ENCODE measurements at regions not wholly inside any gene's neighbourhood (a gene's known extent, or its start where the extent isn't known, plus 50 kb on each side); places are given as distances from the start of the nearest gene placed in this dataset.

DNA sequence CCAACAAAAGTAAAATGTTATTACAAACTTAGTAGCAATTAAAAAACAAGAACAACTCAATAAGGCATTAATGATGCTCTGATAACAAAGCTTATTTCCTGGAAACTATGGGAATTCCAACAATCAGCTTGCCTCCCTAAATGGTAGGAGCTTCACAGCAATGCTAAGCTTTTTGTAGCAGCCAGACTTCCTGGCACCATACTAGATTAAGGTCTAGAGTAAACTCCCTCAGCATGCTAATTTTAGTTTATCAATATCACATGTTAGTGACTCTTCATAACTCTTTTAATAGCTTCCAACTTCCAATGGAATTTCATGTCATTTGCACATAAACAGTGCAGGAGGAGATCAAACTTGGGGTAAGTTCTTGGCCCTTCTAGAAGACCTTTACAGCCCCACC, 782.0 kb downstream of the MCTP2 start (continued):
- TF ChIP-seq STAG1 (CRISPR knock-in tag; IDR thresholded peaks at IDR 0.05), result no peak

GRCh38 chr15:95016511-95017229, 785.3 kb downstream of the MCTP2 start:
- no peak for ATAC-seq
- Histone ChIP-seq H3K4me2 (ENCODE audit: low read depth, low read length) (no peak overlapping the region), H3K9me3 (ENCODE audit: low read length) (peaks cover 79% of the 10 kb centered on the region), H2AFZ (ENCODE audit: low read length) (no peak overlapping the region), H3K4me1 (ENCODE audit: insufficient read depth, low read length) (no peaks in the 10 kb centered on the region), H4K20me1 (ENCODE audit: insufficient read depth, low read length) (no peaks in the 10 kb centered on the region), H3K4me3 (replicated peaks in 1 of 3; ENCODE audit: insufficient read depth in 1 of 3, low read depth in 2 of 3, low read length in 3 of 3) (no peak overlapping the region), H3K9ac (ENCODE audit: insufficient read depth, low read depth, low read length) (no peak overlapping the region), H3K79me2 (ENCODE audit: insufficient read depth, low read length) (no peaks in the 10 kb centered on the region), H3K36me3 (replicated peaks in 1 of 2; ENCODE audit: control insufficient read depth in 1 of 2, insufficient read depth in 2 of 2, low read length in 2 of 2) (no peaks in the 10 kb centered on the region), H3K27ac (ENCODE audit: extremely low read length, insufficient read depth, low read length) (no peak overlapping the region), H3K27me3 (ENCODE audit: control insufficient read depth in 1 of 2, insufficient read depth in 2 of 2, low read length in 2 of 2) (no peaks in the 10 kb centered on the region; a peak in 1 of 5 replicates)
- in situ Hi-C loops (cut with HindIII; ENCODE audit: extremely low pct_ligation_motif_present, low pct_unique_long_range_greater_than_20kb), result no loop called here
- DNase-seq (ENCODE audit: low spot score), result no peak
- no peak for FAIRE-seq
- no peak for TF ChIP-seq MTF1 (CRISPR knock-in tag; IDR thresholded peaks at IDR 0.05)
- no peak for TF ChIP-seq ZNF101 (CRISPR knock-in tag; IDR thresholded peaks at IDR 0.05; ENCODE audit: borderline replicate concordance, low read depth)
- no peak for TF ChIP-seq GPN1 (CRISPR knock-in tag; IDR thresholded peaks at IDR 0.05; ENCODE audit: borderline replicate concordance)
- TF ChIP-seq SNAI1 (CRISPR knock-in tag; IDR thresholded peaks at IDR 0.05; ENCODE audit: borderline replicate concordance), result no peak
- TF ChIP-seq FOXK2 (IDR thresholded peaks at IDR 0.05), result no peak
- TF ChIP-seq U2AF2 (IDR thresholded peaks at IDR 0.05; ENCODE audit: low read depth, low read length), result no peak
- TF ChIP-seq, protein P1, sequence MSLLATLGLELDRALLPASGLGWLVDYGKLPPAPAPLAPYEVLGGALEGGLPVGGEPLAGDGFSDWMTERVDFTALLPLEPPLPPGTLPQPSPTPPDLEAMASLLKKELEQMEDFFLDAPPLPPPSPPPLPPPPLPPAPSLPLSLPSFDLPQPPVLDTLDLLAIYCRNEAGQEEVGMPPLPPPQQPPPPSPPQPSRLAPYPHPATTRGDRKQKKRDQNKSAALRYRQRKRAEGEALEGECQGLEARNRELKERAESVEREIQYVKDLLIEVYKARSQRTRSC (CRISPR knock-in tag; IDR thresholded peaks at IDR 0.05; ENCODE audit: low read depth), result no peak
- TF ChIP-seq ZNF460 (CRISPR knock-in tag; IDR thresholded peaks at IDR 0.05; ENCODE audit: borderline replicate concordance), result no peak
- TF ChIP-seq ZSCAN25 (CRISPR knock-in tag; IDR thresholded peaks at IDR 0.05), result no peak
- no peak for TF ChIP-seq ZNF839 (CRISPR knock-in tag; IDR thresholded peaks at IDR 0.05; ENCODE audit: borderline replicate concordance)
- TF ChIP-seq ZNF383 (CRISPR knock-in tag; IDR thresholded peaks at IDR 0.05; ENCODE audit: borderline replicate concordance), result no peak
- TF ChIP-seq CBX5 (CRISPR knock-in tag; IDR thresholded peaks at IDR 0.05; ENCODE audit: borderline replicate concordance), result no peak
- no peak for TF ChIP-seq ZNF577 (CRISPR knock-in tag; IDR thresholded peaks at IDR 0.05; ENCODE audit: borderline replicate concordance, low read depth)
- no peak for TF ChIP-seq JUNB (CRISPR knock-in tag; IDR thresholded peaks at IDR 0.05; ENCODE audit: borderline replicate concordance)
- WGBS (ENCODE audit: low lambda C conversion rate), result 0% methylated on average over 2 of the region's 2 CpGs
- BruUV-seq (replicated peaks), result no TSS peak
- ChIA-PET CTCF (ENCODE audit: low intra/inter-chr PET ratio, low total read pairs) (no interaction called here), POLR2A (no interaction called here)
- intact Hi-C loops (cut with micrococcal nuclease; ENCODE audit: unreplicated experiment), result no loop called here
